HepG2 (cell line): ENCODE measurements at regions not wholly inside any gene's neighbourhood (a gene's known extent, or its start where the extent isn't known, plus 50 kb on each side); places are given as distances from the start of the nearest gene placed in this dataset.

ENCODE experiments used
- ESRRA ChIP-seq: sonication (generic); formaldehyde crosslinking; IDR thresholded peaks from 2 replicates; pipeline ENCODE4 v1.5.1; 2020; ENCODE audit warnings: mild to moderate bottlenecking, low read depth, missing genetic modification reagents
- HMG20A ChIP-seq: IDR thresholded peaks from 2 replicates; pipeline ENCODE4 v1.6.1; 2016; ENCODE audit warnings: borderline replicate concordance
- JUN ChIP-seq: sonication (generic); formaldehyde crosslinking; IDR thresholded peaks from 2 replicates; pipeline ENCODE4 v1.4.0; 2020; ENCODE audit warnings: mild to moderate bottlenecking, missing genetic modification reagents
- PAX8 ChIP-seq: sonication (generic); formaldehyde crosslinking; IDR thresholded peaks from 2 replicates; pipeline ENCODE4 v1.8.0; 2022; ENCODE audit warnings: mild to moderate bottlenecking, missing genetic modification reagents, borderline replicate concordance
- RELA ChIP-seq: sonication (generic); formaldehyde crosslinking; IDR thresholded peaks from 2 replicates; pipeline ENCODE4 v1.4.0; 2020; ENCODE audit warnings: missing genetic modification reagents
- SOX6 ChIP-seq, 2 experiments: fragments of 450-650 bp in 1 of 2; sonication (generic) in 1 of 2; formaldehyde crosslinking in 1 of 2; IDR thresholded peaks; 2 replicates each; pipeline versions ENCODE4 v1.4.0 to v1.6.1; 2017 to 2020; ENCODE audit warnings: antibody characterized with exemption in 1 of 2, mild to moderate bottlenecking in 1 of 2, missing genetic modification reagents in 1 of 2
- TCF12 ChIP-seq, 2 experiments: fragments of 450-650 bp in 1 of 2; sonication (generic) in 1 of 2; formaldehyde crosslinking in 1 of 2; IDR thresholded peaks; 2 replicates each; pipeline versions ENCODE4 v1.6.1 to v1.8.0; 2017 to 2022; ENCODE audit warnings: antibody characterized with exemption in 1 of 2, mild to moderate bottlenecking in 1 of 2, missing genetic modification reagents in 1 of 2, moderate library complexity in 1 of 2
- TSC22D2 ChIP-seq: sonication (generic); formaldehyde crosslinking; IDR thresholded peaks from 2 replicates; pipeline ENCODE4 v1.5.1; 2020; ENCODE audit warnings: missing genetic modification reagents, mild to moderate bottlenecking, borderline replicate concordance
- XRCC5 ChIP-seq: fragments of 200-400 bp; formaldehyde crosslinking; optimal IDR thresholded peaks from 2 replicates; pipeline ENCODE3; 2017; ENCODE audit warnings: mild to moderate bottlenecking, low read length
- ZBTB42 ChIP-seq: sonication (generic); formaldehyde crosslinking; IDR thresholded peaks from 2 replicates; pipeline ENCODE4 v1.5.0; 2020; ENCODE audit warnings: mild to moderate bottlenecking, missing genetic modification reagents
- ZFP36L2 ChIP-seq: sonication (generic); formaldehyde crosslinking; IDR thresholded peaks from 2 replicates; pipeline ENCODE4 v1.4.0; 2020; ENCODE audit warnings: missing genetic modification reagents
- ZMAT3 ChIP-seq: sonication (generic); formaldehyde crosslinking; conservative IDR thresholded peaks from 2 replicates; pipeline ENCODE4 v1.7.0; 2021; ENCODE audit warnings: missing genetic modification reagents
- ZMYM4 ChIP-seq: sonication (generic); formaldehyde crosslinking; IDR thresholded peaks from 2 replicates; pipeline ENCODE4 v1.8.1; 2023; ENCODE audit warnings: mild to moderate bottlenecking, missing genetic modification reagents
- ZNF143 ChIP-seq: sonication (generic); formaldehyde crosslinking; IDR thresholded peaks from 2 replicates; pipeline ENCODE4 v1.4.0; 2020; ENCODE audit warnings: missing genetic modification reagents
- ZNF251 ChIP-seq: sonication (generic); formaldehyde crosslinking; IDR thresholded peaks from 2 replicates; pipeline ENCODE4 v1.9.0; 2021; ENCODE audit warnings: mild to moderate bottlenecking, missing genetic modification reagents
- ZNF441 ChIP-seq: sonication (generic); formaldehyde crosslinking; IDR thresholded peaks from 2 replicates; pipeline ENCODE4 v1.7.0; 2021; ENCODE audit warnings: missing genetic modification reagents, borderline replicate concordance
- TF ChIP-seq, protein P1 (sequence below): sonication (generic); formaldehyde crosslinking; IDR thresholded peaks from 2 replicates; pipeline ENCODE4 v1.4.0; 2020; ENCODE audit warnings: missing genetic modification reagents
- TF ChIP-seq, protein P2 (sequence below): sonication (generic); formaldehyde crosslinking; conservative IDR thresholded peaks from 2 replicates; pipeline ENCODE4 v1.8.0; 2022; ENCODE audit warnings: low read depth, missing genetic modification reagents
- TF ChIP-seq, protein P3 (sequence below): sonication (generic); formaldehyde crosslinking; IDR thresholded peaks from 2 replicates; pipeline ENCODE4 v1.4.0; 2020; ENCODE audit warnings: mild to moderate bottlenecking, low read depth, missing genetic modification reagents
- TF ChIP-seq, protein P4 (sequence below): sonication (generic); formaldehyde crosslinking; IDR thresholded peaks from 2 replicates; pipeline ENCODE4 v1.8.1; 2022; ENCODE audit warnings: low read depth, mild to moderate bottlenecking, missing genetic modification reagents
- TF ChIP-seq, protein P5 (sequence below): sonication (generic); formaldehyde crosslinking; IDR thresholded peaks from 2 replicates; pipeline ENCODE4 v1.5.1; 2020; ENCODE audit warnings: mild to moderate bottlenecking, missing genetic modification reagents, borderline replicate concordance

DNA sequence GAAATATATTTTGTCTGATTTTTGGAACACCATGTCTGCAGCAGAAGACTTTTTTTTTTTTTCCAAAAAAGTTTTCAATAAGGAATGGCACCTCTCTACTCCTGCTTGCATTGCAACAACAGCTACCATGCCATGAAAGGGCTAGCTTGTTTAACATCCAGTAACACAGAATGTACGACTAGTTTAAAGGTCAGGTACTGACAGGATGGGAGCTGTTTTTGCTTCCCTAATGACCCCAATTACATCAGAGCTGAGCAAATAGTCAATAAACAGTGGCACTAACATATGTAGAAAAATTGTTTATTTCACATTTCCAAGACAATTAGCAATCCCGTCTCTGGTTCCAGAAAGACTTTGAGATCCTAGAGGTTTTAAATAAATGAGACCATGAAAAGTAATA, 693.8 kb downstream of the NR2F1-AS1 start (continued):
- TF ChIP-seq, protein P1, sequence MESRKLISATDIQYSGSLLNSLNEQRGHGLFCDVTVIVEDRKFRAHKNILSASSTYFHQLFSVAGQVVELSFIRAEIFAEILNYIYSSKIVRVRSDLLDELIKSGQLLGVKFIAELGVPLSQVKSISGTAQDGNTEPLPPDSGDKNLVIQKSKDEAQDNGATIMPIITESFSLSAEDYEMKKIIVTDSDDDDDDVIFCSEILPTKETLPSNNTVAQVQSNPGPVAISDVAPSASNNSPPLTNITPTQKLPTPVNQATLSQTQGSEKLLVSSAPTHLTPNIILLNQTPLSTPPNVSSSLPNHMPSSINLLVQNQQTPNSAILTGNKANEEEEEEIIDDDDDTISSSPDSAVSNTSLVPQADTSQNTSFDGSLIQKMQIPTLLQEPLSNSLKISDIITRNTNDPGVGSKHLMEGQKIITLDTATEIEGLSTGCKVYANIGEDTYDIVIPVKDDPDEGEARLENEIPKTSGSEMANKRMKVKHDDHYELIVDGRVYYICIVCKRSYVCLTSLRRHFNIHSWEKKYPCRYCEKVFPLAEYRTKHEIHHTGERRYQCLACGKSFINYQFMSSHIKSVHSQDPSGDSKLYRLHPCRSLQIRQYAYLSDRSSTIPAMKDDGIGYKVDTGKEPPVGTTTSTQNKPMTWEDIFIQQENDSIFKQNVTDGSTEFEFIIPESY (CRISPR knock-in tag): peak; percentile 45; the same call in 1 of the 2 replicates
- TF ChIP-seq, protein P2, sequence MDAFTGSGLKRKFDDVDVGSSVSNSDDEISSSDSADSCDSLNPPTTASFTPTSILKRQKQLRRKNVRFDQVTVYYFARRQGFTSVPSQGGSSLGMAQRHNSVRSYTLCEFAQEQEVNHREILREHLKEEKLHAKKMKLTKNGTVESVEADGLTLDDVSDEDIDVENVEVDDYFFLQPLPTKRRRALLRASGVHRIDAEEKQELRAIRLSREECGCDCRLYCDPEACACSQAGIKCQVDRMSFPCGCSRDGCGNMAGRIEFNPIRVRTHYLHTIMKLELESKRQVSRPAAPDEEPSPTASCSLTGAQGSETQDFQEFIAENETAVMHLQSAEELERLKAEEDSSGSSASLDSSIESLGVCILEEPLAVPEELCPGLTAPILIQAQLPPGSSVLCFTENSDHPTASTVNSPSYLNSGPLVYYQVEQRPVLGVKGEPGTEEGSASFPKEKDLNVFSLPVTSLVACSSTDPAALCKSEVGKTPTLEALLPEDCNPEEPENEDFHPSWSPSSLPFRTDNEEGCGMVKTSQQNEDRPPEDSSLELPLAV (CRISPR knock-in tag): no peak
- TF ChIP-seq ZNF143 (no peak), ZBTB42 (CRISPR knock-in tag) (no peak), TSC22D2 (CRISPR knock-in tag) (no peak), XRCC5 (no peak), RELA (CRISPR knock-in tag) (no peak), ZNF251 (CRISPR knock-in tag) (no peak), ZMAT3 (CRISPR knock-in tag) (no peak), JUN (peak; percentile 76; the same call in 1 of the 2 replicates), ZFP36L2 (CRISPR knock-in tag) (no peak), SOX6 (IDR thresholded peaks at IDR 0.05) (no peak), SOX6 (CRISPR knock-in tag; IDR thresholded peaks at IDR 0.05) (peak; percentile 93), HMG20A (CRISPR knock-in tag) (peak; percentile 93), ZNF441 (CRISPR knock-in tag) (no peak), TCF12 (IDR thresholded peaks at IDR 0.05) (no peak), TCF12 (CRISPR knock-in tag; IDR thresholded peaks at IDR 0.05) (peak; percentile 36; the same call in 1 of the 2 replicates), ZMYM4 (CRISPR knock-in tag) (peak; percentile 94), ESRRA (0 out of 2 replicates have a peak, but pooled peaks have one; percentile 50), PAX8 (no peak)
- TF ChIP-seq, protein P3, sequence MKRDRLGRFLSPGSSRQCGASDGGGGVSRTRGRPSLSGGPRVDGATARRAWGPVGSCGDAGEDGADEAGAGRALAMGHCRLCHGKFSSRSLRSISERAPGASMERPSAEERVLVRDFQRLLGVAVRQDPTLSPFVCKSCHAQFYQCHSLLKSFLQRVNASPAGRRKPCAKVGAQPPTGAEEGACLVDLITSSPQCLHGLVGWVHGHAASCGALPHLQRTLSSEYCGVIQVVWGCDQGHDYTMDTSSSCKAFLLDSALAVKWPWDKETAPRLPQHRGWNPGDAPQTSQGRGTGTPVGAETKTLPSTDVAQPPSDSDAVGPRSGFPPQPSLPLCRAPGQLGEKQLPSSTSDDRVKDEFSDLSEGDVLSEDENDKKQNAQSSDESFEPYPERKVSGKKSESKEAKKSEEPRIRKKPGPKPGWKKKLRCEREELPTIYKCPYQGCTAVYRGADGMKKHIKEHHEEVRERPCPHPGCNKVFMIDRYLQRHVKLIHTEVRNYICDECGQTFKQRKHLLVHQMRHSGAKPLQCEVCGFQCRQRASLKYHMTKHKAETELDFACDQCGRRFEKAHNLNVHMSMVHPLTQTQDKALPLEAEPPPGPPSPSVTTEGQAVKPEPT: no peak
- TF ChIP-seq, protein P4, sequence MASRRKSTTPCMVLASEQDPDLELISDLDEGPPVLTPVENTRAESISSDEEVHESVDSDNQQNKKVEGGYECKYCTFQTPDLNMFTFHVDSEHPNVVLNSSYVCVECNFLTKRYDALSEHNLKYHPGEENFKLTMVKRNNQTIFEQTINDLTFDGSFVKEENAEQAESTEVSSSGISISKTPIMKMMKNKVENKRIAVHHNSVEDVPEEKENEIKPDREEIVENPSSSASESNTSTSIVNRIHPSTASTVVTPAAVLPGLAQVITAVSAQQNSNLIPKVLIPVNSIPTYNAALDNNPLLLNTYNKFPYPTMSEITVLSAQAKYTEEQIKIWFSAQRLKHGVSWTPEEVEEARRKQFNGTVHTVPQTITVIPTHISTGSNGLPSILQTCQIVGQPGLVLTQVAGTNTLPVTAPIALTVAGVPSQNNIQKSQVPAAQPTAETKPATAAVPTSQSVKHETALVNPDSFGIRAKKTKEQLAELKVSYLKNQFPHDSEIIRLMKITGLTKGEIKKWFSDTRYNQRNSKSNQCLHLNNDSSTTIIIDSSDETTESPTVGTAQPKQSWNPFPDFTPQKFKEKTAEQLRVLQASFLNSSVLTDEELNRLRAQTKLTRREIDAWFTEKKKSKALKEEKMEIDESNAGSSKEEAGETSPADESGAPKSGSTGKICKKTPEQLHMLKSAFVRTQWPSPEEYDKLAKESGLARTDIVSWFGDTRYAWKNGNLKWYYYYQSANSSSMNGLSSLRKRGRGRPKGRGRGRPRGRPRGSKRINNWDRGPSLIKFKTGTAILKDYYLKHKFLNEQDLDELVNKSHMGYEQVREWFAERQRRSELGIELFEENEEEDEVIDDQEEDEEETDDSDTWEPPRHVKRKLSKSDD (CRISPR knock-in tag): no peak
- TF ChIP-seq, protein P5, sequence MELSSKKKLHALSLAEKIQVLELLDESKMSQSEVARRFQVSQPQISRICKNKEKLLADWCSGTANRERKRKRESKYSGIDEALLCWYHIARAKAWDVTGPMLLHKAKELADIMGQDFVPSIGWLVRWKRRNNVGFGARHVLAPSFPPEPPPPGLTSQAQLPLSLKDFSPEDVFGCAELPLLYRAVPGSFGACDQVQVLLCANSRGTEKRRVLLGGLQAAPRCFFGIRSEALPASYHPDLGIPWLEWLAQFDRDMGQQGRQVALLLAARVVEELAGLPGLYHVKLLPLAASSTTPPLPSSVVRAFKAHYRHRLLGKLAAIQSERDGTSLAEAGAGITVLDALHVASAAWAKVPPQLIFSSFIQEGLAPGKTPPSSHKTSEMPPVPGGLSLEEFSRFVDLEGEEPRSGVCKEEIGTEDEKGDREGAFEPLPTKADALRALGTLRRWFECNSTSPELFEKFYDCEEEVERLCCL (CRISPR knock-in tag): no peak
